ENCODE measurements at regions not wholly inside any gene's neighbourhood (a gene's known extent, or its start where the extent isn't known, plus 50 kb on each side); places are given as distances from the start of the nearest gene placed in this dataset.

GRCh38 chr3:157738441-157738840 is 235.2 kb upstream of the VEPH1 start:
- Histone ChIP-seq H4K20me1 (ENCODE audit: insufficient read depth) (no peaks in the 10 kb centered on the region), H3K9ac (ENCODE audit: low read length) (no peak overlapping the region), H3K9me3 (ENCODE audit: control insufficient read depth in 1 of 2, insufficient read depth in 1 of 2, low read depth in 1 of 2, low read length in 2 of 2) (no peaks in the 10 kb centered on the region), H3K9me2 (ENCODE audit: insufficient read depth) (no peaks in the 10 kb centered on the region), H3K4me1 (ENCODE audit: control insufficient read depth in 1 of 2, insufficient read depth in 2 of 2, low read length in 2 of 2) (no peaks in the 10 kb centered on the region), H3K36me3 (ENCODE audit: control insufficient read depth in 1 of 2, insufficient read depth in 2 of 2, low read length in 2 of 2) (no peaks in the 10 kb centered on the region), H3K79me2 (ENCODE audit: insufficient read depth, low read length) (no peaks in the 10 kb centered on the region), H3K4me3 (replicated peaks in 1 of 2; ENCODE audit: low read depth in 1 of 2, low read length in 2 of 2) (no peak overlapping the region), H3K4me2 (ENCODE audit: low read length) (no peak overlapping the region), H2AFZ (ENCODE audit: low read depth, low read length, poor library complexity, severe bottlenecking) (no peak overlapping the region), H3K27me3 (ENCODE audit: insufficient read depth, low read length) (no peaks in the 10 kb centered on the region), H3K27ac (ENCODE audit: low read depth, low read length) (no peak overlapping the region)
- POLR2A ChIA-PET: no interaction called here
- no peak for ATAC-seq
- CTCF ChIA-PET: no interaction called here
- intact Hi-C loops (cut with micrococcal nuclease): no loop called here
- RAD21 ChIA-PET (ENCODE audit: low non-redundant PET in 1 of 2, low total read pairs in 2 of 2, uncharacterized antibody in 2 of 2, unreplicated experiment in 2 of 2): no interaction called here
- DNase-seq (ENCODE audit: low read depth, low spot score): no peak
- TF ChIP-seq ZNF274 (IDR thresholded peaks at IDR 0.05; ENCODE audit: low read depth, low read length) (no peak), FOSL1 (IDR thresholded peaks at IDR 0.05; ENCODE audit: low read depth) (no peak), ZFX (IDR thresholded peaks at IDR 0.05) (no peak), JUND (IDR thresholded peaks at IDR 0.05) (no peak)
- no TSS peak for BruUV-seq (replicated peaks)

GRCh38 chr3:157718800-157719199 is 215.6 kb upstream of the VEPH1 start:
- H3K27ac ChIP-seq (ENCODE audit: low read depth, low read length): no peak overlapping the region
- H3K9me3 ChIP-seq (ENCODE audit: control insufficient read depth in 1 of 2, insufficient read depth in 1 of 2, low read depth in 1 of 2, low read length in 2 of 2): no peaks in the 10 kb centered on the region
- no peaks in the 10 kb centered on the region for H3K4me1 ChIP-seq (ENCODE audit: control insufficient read depth in 1 of 2, insufficient read depth in 2 of 2, low read length in 2 of 2)
- no peak overlapping the region for H3K4me3 ChIP-seq (replicated peaks in 1 of 2; ENCODE audit: low read depth in 1 of 2, low read length in 2 of 2)
- DNase-seq (ENCODE audit: low read depth, low spot score) (no peak), ATAC-seq (no peak)
- H3K4me2 ChIP-seq (ENCODE audit: low read length): no peak overlapping the region
- no peaks in the 10 kb centered on the region for H3K27me3 ChIP-seq (ENCODE audit: insufficient read depth, low read length)
- no peaks in the 10 kb centered on the region for H3K36me3 ChIP-seq (ENCODE audit: control insufficient read depth in 1 of 2, insufficient read depth in 2 of 2, low read length in 2 of 2)
- intact Hi-C loops (cut with micrococcal nuclease): no loop called here
- H3K79me2 ChIP-seq (ENCODE audit: insufficient read depth, low read length): no peaks in the 10 kb centered on the region
- no peak overlapping the region for H3K9ac ChIP-seq (ENCODE audit: low read length)
- H4K20me1 ChIP-seq (ENCODE audit: insufficient read depth): no peaks in the 10 kb centered on the region
- no peak overlapping the region for H2AFZ ChIP-seq (ENCODE audit: low read depth, low read length, poor library complexity, severe bottlenecking)
- no peaks in the 10 kb centered on the region for H3K9me2 ChIP-seq (ENCODE audit: insufficient read depth)
- BruUV-seq (replicated peaks): no TSS peak
- ChIA-PET POLR2A (no interaction called here), RAD21 (ENCODE audit: low non-redundant PET in 1 of 2, low total read pairs in 2 of 2, uncharacterized antibody in 2 of 2, unreplicated experiment in 2 of 2) (no interaction called here), CTCF (no interaction called here)
- TF ChIP-seq ATF3 (IDR thresholded peaks at IDR 0.05) (no peak), YY1 (IDR thresholded peaks at IDR 0.05; ENCODE audit: extremely low read depth, insufficient replicate concordance, low read depth, low read length) (no peak), ELF1 (IDR thresholded peaks at IDR 0.05; ENCODE audit: borderline replicate concordance, low read depth) (no peak), EZH2 (IDR thresholded peaks at IDR 0.05) (no peak), SRF (IDR thresholded peaks at IDR 0.05; ENCODE audit: low read depth) (no peak), JUND (IDR thresholded peaks at IDR 0.05) (no peak), SP1 (IDR thresholded peaks at IDR 0.05; ENCODE audit: low read depth) (no peak), CEBPB (IDR thresholded peaks at IDR 0.05; ENCODE audit: low read depth) (no peak), ZNF274 (IDR thresholded peaks at IDR 0.05; ENCODE audit: low read depth, low read length) (no peak), FOSL1 (IDR thresholded peaks at IDR 0.05; ENCODE audit: low read depth) (no peak), SIN3A (IDR thresholded peaks at IDR 0.05; ENCODE audit: low read depth) (no peak), POLR2A (IDR thresholded peaks at IDR 0.05; ENCODE audit: borderline replicate concordance, extremely low read depth, insufficient read depth, insufficient read length) (no peak), POLR2AphosphoS5 (IDR thresholded peaks at IDR 0.05; ENCODE audit: low read depth, low read length) (no peak)
